ENCODE measurements at regions not wholly inside any gene's neighbourhood (a gene's known extent, or its start where the extent isn't known, plus 50 kb on each side); places are given as distances from the start of the nearest gene placed in this dataset.

- no peak for TF ChIP-seq EZH2phosphoT487 (IDR thresholded peaks at IDR 0.05; ENCODE audit: borderline replicate concordance, low read length)
- TF ChIP-seq, protein P1, sequence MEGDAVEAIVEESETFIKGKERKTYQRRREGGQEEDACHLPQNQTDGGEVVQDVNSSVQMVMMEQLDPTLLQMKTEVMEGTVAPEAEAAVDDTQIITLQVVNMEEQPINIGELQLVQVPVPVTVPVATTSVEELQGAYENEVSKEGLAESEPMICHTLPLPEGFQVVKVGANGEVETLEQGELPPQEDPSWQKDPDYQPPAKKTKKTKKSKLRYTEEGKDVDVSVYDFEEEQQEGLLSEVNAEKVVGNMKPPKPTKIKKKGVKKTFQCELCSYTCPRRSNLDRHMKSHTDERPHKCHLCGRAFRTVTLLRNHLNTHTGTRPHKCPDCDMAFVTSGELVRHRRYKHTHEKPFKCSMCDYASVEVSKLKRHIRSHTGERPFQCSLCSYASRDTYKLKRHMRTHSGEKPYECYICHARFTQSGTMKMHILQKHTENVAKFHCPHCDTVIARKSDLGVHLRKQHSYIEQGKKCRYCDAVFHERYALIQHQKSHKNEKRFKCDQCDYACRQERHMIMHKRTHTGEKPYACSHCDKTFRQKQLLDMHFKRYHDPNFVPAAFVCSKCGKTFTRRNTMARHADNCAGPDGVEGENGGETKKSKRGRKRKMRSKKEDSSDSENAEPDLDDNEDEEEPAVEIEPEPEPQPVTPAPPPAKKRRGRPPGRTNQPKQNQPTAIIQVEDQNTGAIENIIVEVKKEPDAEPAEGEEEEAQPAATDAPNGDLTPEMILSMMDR (IDR thresholded peaks at IDR 0.05; ENCODE audit: low read depth, low read length, poor library complexity, severe bottlenecking), result no peak
Observed at GRCh38 chr6:145060714-145061113, 674.6 kb downstream of the EPM2A start.
